GM23338 (cell line): ENCODE measurements at regions not wholly inside any gene's neighbourhood (a gene's known extent, or its start where the extent isn't known, plus 50 kb on each side); places are given as distances from the start of the nearest gene placed in this dataset.

Experiments
- EZH2 ChIP-seq: fragments of 200-600 bp; sonication (generic); IDR thresholded peaks from one replicate; pipeline ENCODE4 v1.8.0; 2017; ENCODE audit warnings: antibody characterized with exemption, mild to moderate bottlenecking, low read depth; ENCODE audit not compliant: unreplicated experiment
- EZH2phosphoT487 ChIP-seq: fragments of 200-600 bp; sonication (generic); IDR thresholded peaks from one replicate; pipeline ENCODE4 v1.8.1; 2018; ENCODE audit warnings: antibody characterized with exemption; ENCODE audit not compliant: unreplicated experiment
- JUNB ChIP-seq: IDR thresholded peaks from one replicate; pipeline ENCODE4 v1.6.1; 2016; ENCODE audit warnings: antibody characterized with exemption; ENCODE audit not compliant: unreplicated experiment
- NANOG ChIP-seq: IDR thresholded peaks from 2 replicates; pipeline ENCODE4 v1.6.1; 2016; ENCODE audit warnings: antibody characterized with exemption, borderline replicate concordance
- POLR2AphosphoS5 ChIP-seq: IDR thresholded peaks from 2 replicates; pipeline ENCODE4 v1.6.1; 2016; ENCODE audit warnings: antibody characterized with exemption, low read depth
- STAT1 ChIP-seq: IDR thresholded peaks from one replicate; pipeline ENCODE4 v1.6.1; 2016; ENCODE audit warnings: antibody characterized with exemption; ENCODE audit not compliant: unreplicated experiment
- TF ChIP-seq, protein P1 (sequence below), 2 experiments: fragments of 200-600 bp in 1 of 2; sonication (generic) in 1 of 2; conservative IDR thresholded peaks; 2 replicates each; pipeline versions ENCODE4 v1.5.1 to v1.6.1; 2016 to 2017; ENCODE audit warnings: antibody characterized with exemption in 2 of 2, low read depth in 2 of 2, mild to moderate bottlenecking in 2 of 2, moderate library complexity in 1 of 2
- TF ChIP-seq, protein P2 (sequence below): IDR thresholded peaks from one replicate; pipeline ENCODE4 v1.6.1; 2018; ENCODE audit warnings: antibody characterized with exemption; ENCODE audit not compliant: unreplicated experiment
- TF ChIP-seq, protein P3 (sequence below): IDR thresholded peaks from 2 replicates; pipeline ENCODE4 v1.6.1; 2016; ENCODE audit warnings: antibody characterized with exemption
- TF ChIP-seq, protein P4 (sequence below): fragments of 250-450 bp; sonication (Bioruptor Pico); IDR thresholded peaks from 2 replicates; pipeline ENCODE4 v1.5.0; 2020; ENCODE audit warnings: mild to moderate bottlenecking, moderate library complexity

DNA sequence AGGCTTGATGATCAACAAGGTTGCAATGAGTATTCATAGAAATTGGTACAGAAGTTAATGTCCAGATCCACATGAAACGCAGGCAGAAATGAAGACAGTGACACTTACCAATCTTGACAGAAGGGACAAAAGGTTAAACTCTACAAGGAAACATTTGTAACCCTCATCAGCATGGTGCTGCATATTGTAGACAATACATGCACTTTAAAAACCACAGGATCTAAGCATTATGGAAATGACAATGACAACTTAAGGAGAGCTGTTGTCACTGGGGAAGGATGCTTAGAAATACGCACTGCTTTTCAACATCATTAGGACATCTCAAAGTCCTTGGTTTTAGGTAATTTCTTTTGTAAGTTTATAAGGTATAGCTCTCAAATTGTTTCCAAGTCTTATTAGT, 130.6 kb downstream of the ATP23 start:
- TF ChIP-seq, protein P1, sequence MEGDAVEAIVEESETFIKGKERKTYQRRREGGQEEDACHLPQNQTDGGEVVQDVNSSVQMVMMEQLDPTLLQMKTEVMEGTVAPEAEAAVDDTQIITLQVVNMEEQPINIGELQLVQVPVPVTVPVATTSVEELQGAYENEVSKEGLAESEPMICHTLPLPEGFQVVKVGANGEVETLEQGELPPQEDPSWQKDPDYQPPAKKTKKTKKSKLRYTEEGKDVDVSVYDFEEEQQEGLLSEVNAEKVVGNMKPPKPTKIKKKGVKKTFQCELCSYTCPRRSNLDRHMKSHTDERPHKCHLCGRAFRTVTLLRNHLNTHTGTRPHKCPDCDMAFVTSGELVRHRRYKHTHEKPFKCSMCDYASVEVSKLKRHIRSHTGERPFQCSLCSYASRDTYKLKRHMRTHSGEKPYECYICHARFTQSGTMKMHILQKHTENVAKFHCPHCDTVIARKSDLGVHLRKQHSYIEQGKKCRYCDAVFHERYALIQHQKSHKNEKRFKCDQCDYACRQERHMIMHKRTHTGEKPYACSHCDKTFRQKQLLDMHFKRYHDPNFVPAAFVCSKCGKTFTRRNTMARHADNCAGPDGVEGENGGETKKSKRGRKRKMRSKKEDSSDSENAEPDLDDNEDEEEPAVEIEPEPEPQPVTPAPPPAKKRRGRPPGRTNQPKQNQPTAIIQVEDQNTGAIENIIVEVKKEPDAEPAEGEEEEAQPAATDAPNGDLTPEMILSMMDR (conservative IDR thresholded peaks at IDR 0.05; ENCODE audit: low read depth in 2 of 2): no peak
- TF ChIP-seq, protein P2, sequence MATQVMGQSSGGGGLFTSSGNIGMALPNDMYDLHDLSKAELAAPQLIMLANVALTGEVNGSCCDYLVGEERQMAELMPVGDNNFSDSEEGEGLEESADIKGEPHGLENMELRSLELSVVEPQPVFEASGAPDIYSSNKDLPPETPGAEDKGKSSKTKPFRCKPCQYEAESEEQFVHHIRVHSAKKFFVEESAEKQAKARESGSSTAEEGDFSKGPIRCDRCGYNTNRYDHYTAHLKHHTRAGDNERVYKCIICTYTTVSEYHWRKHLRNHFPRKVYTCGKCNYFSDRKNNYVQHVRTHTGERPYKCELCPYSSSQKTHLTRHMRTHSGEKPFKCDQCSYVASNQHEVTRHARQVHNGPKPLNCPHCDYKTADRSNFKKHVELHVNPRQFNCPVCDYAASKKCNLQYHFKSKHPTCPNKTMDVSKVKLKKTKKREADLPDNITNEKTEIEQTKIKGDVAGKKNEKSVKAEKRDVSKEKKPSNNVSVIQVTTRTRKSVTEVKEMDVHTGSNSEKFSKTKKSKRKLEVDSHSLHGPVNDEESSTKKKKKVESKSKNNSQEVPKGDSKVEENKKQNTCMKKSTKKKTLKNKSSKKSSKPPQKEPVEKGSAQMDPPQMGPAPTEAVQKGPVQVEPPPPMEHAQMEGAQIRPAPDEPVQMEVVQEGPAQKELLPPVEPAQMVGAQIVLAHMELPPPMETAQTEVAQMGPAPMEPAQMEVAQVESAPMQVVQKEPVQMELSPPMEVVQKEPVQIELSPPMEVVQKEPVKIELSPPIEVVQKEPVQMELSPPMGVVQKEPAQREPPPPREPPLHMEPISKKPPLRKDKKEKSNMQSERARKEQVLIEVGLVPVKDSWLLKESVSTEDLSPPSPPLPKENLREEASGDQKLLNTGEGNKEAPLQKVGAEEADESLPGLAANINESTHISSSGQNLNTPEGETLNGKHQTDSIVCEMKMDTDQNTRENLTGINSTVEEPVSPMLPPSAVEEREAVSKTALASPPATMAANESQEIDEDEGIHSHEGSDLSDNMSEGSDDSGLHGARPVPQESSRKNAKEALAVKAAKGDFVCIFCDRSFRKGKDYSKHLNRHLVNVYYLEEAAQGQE: no peak
- no peak for TF ChIP-seq STAT1
- no peak for TF ChIP-seq EZH2
- no peak for TF ChIP-seq JUNB
- no peak for TF ChIP-seq POLR2AphosphoS5
- TF ChIP-seq, protein P3, sequence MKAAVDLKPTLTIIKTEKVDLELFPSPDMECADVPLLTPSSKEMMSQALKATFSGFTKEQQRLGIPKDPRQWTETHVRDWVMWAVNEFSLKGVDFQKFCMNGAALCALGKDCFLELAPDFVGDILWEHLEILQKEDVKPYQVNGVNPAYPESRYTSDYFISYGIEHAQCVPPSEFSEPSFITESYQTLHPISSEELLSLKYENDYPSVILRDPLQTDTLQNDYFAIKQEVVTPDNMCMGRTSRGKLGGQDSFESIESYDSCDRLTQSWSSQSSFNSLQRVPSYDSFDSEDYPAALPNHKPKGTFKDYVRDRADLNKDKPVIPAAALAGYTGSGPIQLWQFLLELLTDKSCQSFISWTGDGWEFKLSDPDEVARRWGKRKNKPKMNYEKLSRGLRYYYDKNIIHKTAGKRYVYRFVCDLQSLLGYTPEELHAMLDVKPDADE: no peak
- TF ChIP-seq EZH2phosphoT487: no peak
- TF ChIP-seq NANOG: no peak
- TF ChIP-seq, protein P4, sequence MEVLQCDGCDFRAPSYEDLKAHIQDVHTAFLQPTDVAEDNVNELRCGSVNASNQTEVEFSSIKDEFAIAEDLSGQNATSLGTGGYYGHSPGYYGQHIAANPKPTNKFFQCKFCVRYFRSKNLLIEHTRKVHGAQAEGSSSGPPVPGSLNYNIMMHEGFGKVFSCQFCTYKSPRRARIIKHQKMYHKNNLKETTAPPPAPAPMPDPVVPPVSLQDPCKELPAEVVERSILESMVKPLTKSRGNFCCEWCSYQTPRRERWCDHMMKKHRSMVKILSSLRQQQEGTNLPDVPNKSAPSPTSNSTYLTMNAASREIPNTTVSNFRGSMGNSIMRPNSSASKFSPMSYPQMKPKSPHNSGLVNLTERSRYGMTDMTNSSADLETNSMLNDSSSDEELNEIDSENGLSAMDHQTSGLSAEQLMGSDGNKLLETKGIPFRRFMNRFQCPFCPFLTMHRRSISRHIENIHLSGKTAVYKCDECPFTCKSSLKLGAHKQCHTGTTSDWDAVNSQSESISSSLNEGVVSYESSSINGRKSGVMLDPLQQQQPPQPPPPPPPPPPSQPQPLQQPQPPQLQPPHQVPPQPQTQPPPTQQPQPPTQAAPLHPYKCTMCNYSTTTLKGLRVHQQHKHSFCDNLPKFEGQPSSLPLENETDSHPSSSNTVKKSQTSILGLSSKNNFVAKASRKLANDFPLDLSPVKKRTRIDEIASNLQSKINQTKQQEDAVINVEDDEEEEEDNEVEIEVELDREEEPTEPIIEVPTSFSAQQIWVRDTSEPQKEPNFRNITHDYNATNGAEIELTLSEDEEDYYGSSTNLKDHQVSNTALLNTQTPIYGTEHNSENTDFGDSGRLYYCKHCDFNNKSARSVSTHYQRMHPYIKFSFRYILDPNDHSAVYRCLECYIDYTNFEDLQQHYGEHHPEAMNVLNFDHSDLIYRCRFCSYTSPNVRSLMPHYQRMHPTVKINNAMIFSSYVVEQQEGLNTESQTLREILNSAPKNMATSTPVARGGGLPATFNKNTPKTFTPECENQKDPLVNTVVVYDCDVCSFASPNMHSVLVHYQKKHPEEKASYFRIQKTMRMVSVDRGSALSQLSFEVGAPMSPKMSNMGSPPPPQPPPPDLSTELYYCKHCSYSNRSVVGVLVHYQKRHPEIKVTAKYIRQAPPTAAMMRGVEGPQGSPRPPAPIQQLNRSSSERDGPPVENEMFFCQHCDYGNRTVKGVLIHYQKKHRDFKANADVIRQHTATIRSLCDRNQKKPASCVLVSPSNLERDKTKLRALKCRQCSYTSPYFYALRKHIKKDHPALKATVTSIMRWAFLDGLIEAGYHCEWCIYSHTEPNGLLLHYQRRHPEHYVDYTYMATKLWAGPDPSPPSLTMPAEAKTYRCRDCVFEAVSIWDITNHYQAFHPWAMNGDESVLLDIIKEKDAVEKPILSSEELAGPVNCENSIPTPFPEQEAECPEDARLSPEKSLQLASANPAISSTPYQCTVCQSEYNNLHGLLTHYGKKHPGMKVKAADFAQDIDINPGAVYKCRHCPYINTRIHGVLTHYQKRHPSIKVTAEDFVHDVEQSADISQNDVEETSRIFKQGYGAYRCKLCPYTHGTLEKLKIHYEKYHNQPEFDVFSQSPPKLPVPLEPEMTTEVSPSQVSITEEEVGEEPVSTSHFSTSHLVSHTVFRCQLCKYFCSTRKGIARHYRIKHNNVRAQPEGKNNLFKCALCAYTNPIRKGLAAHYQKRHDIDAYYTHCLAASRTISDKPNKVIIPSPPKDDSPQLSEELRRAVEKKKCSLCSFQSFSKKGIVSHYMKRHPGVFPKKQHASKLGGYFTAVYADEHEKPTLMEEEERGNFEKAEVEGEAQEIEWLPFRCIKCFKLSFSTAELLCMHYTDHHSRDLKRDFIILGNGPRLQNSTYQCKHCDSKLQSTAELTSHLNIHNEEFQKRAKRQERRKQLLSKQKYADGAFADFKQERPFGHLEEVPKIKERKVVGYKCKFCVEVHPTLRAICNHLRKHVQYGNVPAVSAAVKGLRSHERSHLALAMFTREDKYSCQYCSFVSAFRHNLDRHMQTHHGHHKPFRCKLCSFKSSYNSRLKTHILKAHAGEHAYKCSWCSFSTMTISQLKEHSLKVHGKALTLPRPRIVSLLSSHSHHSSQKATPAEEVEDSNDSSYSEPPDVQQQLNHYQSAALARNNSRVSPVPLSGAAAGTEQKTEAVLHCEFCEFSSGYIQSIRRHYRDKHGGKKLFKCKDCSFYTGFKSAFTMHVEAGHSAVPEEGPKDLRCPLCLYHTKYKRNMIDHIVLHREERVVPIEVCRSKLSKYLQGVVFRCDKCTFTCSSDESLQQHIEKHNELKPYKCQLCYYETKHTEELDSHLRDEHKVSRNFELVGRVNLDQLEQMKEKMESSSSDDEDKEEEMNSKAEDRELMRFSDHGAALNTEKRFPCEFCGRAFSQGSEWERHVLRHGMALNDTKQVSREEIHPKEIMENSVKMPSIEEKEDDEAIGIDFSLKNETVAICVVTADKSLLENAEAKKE: no peak
